NCI-H748 (cell line): ENCODE measurements at regions not wholly inside any gene's neighbourhood (a gene's known extent, or its start where the extent isn't known, plus 50 kb on each side); places are given as distances from the start of the nearest gene placed in this dataset.

Experiments used
- DNase-seq: peaks from one replicate; lab custom pipeline; 2025; ENCODE audit not compliant: unreplicated experiment; lab: John Stamatoyannopoulos, UW

GRCh38 chr17:69605571-69605970, 191.1 kb downstream of the MAP2K6 start:
- DNase-seq, result no peak

- no peak for DNase-seq
These were observed 191.8 kb downstream of the MAP2K6 start for GRCh38 chr17:69606142-69606800.

GRCh38 chr17:69607162-69607834, 192.8 kb downstream of the MAP2K6 start:
- DNase-seq, result peak; percentile 80

GRCh38 chr17:69608141-69608540, 193.6 kb downstream of the MAP2K6 start:
- DNase-seq, result no peak

- DNase-seq, result no peak
These were observed 194.4 kb downstream of the MAP2K6 start for GRCh38 chr17:69608808-69609472.

GRCh38 chr17:69609473-69610305, 195.2 kb downstream of the MAP2K6 start:
- DNase-seq, result peak; percentile 33

GRCh38 chr17:69620363-69620762, 205.9 kb downstream of the MAP2K6 start:
- no peak for DNase-seq

GRCh38 chr17:69625474-69625873, 211.0 kb downstream of the MAP2K6 start:
- no peak for DNase-seq

- no peak for DNase-seq
These were observed 215.6 kb downstream of the MAP2K6 start for GRCh38 chr17:69630056-69630635.

- DNase-seq, result no peak
These were observed 220.3 kb downstream of the MAP2K6 start for GRCh38 chr17:69634844-69635243.

- DNase-seq, result no peak
These were observed 223.1 kb downstream of the MAP2K6 start for GRCh38 chr17:69637446-69638156.

- DNase-seq, result no peak
These were observed 224.6 kb downstream of the MAP2K6 start for GRCh38 chr17:69639096-69639495.

GRCh38 chr17:69640073-69640472, 225.6 kb downstream of the MAP2K6 start:
- no peak for DNase-seq

GRCh38 chr17:69643686-69644085, 229.2 kb downstream of the MAP2K6 start:
- no peak for DNase-seq

- DNase-seq, result no peak
These were observed 232.2 kb downstream of the MAP2K6 start for GRCh38 chr17:69646729-69647128.

GRCh38 chr17:69650881-69651280, 236.4 kb downstream of the MAP2K6 start:
- no peak for DNase-seq

- no peak for DNase-seq
These were observed 237.4 kb downstream of the MAP2K6 start for GRCh38 chr17:69651921-69652320.

- no peak for DNase-seq
These were observed 240.7 kb downstream of the MAP2K6 start for GRCh38 chr17:69654981-69655855.

- DNase-seq, result no peak
These were observed 241.4 kb downstream of the MAP2K6 start for GRCh38 chr17:69655902-69656301.
